Adrenal gland (tissue), 9 donors: ENCODE measurements at regions not wholly inside any gene's neighbourhood (a gene's known extent, or its start where the extent isn't known, plus 50 kb on each side); places are given as distances from the start of the nearest gene placed in this dataset.

Experiments used
- DNase-seq, 7 donors: peaks; one replicate each; pipeline ENCODE4 v3.0.0-alpha.2; 2019 to 2020
- H3K27ac ChIP-seq, 5 donors: fragments of 200-600 bp; sonication (generic) in 4 of 5; 1 replicate in 3 of 5; 2 replicates in 2 of 5; pipeline versions ENCODE4 v1.5.1 to v1.8.0; 2016 to 2020; ENCODE audit warnings: mild to moderate bottlenecking in 1 of 5
- H3K27me3 ChIP-seq: fragments of 200-600 bp; 2 replicates; pipeline ENCODE4 v1.8.0; 2021
- H3K36me3 ChIP-seq, 2 donors: fragments of 200-600 bp; replicated peaks in 1 of 2; 1 replicate in 1 of 2; 2 replicates in 1 of 2; pipeline versions ENCODE4 v1.5.1 to v1.8.0; 2018 to 2022
- H3K4me1 ChIP-seq, 2 donors: fragments of 200-600 bp; replicated peaks in 1 of 2; 1 replicate in 1 of 2; 2 replicates in 1 of 2; pipeline versions ENCODE4 v1.5.1 to v1.8.0; 2018 to 2021
- H3K4me3 ChIP-seq, 4 donors: fragments of 200-600 bp; sonication (generic) in 3 of 4; one replicate each; pipeline ENCODE4 v1.5.1; 2016 to 2018
- H3K9me3 ChIP-seq, 3 donors: fragments of 200-600 bp; sonication (generic) in 1 of 3; replicated peaks in 1 of 3; 1 replicate in 2 of 3; 2 replicates in 1 of 3; pipeline versions ENCODE4 v1.5.1 to v1.8.0; 2016 to 2021
- POLR2A ChIP-seq, 2 donors: fragments of 450-650 bp; IDR thresholded peaks; one replicate each; pipeline ENCODE4 v1.6.1; 2017; ENCODE audit warnings: antibody characterized with exemption in 2 of 2, mild to moderate bottlenecking in 2 of 2, moderate library complexity in 1 of 2
- WGBS, 4 donors: extraction: QIAGEN DNeasy Blood & Tissue Kit in 2 of 4; methylation state at CpG; one replicate each; pipeline versions ENCODE4 v1.1.5 to v1.1.7; 2013 to 2017; 5-methylcytosine and 5-hydroxymethylcytosine counted together
- intact Hi-C, 2 donors: fragments of 100-400 bp; cut with DNase I; formaldehyde crosslinking; loops; one replicate each; pipeline versions ENCODE4 v1.14.1 to v1.15.0; 2022 to 2023
- TF ChIP-seq, protein P1 (sequence below), 6 experiments: fragments of 450-650 bp in 4 of 6; fragments of 200-600 bp in 2 of 6; sonication (generic) in 1 of 6; IDR thresholded peaks; 1 replicate in 5 of 6; 2 replicates in 1 of 6; pipeline versions ENCODE4 v1.5.1 to v1.8.0; 2016 to 2021; ENCODE audit warnings: antibody characterized with exemption in 6 of 6, mild to moderate bottlenecking in 2 of 6, moderate library complexity in 1 of 6
- donor health status: healthy with polysubstance abuse.
- donor health status: Bipolar disorder and iron deficiency.
- donor health status: DM: yes; HTN: yes; CAD: no.
- donor health status: DM: no; HTN: no; CAD: no.
- donor health status: DM: no; HTN: no; CAD: no.

DNA sequence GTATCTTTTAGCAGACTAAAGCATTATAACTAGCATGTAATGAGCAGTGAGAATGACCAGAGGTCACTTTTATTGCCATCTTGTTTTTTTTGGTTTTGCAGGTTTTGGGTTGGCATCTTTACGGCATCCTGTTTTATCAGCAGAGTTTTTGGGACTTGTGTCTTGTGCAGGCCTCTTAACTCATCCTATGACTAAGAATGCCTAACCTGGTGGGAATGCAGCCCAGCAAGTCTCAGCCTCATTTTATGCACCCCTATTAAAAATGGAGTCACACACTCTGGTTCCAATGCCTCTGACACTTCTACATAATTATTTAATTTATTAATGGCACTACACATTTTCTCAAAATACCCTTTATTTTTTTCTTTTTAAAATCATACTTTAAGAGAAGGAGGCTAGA, 726.5 kb upstream of the RIOK2 start:
- intact Hi-C loops = no loop called here
- WGBS, 4 donors = 75 to 91% (median 85%) methylated on average over 1 of the region's 1 CpG
- Histone ChIP-seq H3K36me3 (no peaks in the 10 kb centered on the region), H3K27me3 (no peaks in the 10 kb centered on the region), H3K4me3 (no peak overlapping the region), H3K9me3 (peaks cover 0 to 9% (median 0%) of the 10 kb centered on the region in 3 donors), H3K27ac (no peak overlapping the region), H3K4me1 (no peaks in the 10 kb centered on the region)
- DNase-seq = no peak
- TF ChIP-seq, protein P1, sequence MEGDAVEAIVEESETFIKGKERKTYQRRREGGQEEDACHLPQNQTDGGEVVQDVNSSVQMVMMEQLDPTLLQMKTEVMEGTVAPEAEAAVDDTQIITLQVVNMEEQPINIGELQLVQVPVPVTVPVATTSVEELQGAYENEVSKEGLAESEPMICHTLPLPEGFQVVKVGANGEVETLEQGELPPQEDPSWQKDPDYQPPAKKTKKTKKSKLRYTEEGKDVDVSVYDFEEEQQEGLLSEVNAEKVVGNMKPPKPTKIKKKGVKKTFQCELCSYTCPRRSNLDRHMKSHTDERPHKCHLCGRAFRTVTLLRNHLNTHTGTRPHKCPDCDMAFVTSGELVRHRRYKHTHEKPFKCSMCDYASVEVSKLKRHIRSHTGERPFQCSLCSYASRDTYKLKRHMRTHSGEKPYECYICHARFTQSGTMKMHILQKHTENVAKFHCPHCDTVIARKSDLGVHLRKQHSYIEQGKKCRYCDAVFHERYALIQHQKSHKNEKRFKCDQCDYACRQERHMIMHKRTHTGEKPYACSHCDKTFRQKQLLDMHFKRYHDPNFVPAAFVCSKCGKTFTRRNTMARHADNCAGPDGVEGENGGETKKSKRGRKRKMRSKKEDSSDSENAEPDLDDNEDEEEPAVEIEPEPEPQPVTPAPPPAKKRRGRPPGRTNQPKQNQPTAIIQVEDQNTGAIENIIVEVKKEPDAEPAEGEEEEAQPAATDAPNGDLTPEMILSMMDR (IDR thresholded peaks at IDR 0.05) = no peak

DNA sequence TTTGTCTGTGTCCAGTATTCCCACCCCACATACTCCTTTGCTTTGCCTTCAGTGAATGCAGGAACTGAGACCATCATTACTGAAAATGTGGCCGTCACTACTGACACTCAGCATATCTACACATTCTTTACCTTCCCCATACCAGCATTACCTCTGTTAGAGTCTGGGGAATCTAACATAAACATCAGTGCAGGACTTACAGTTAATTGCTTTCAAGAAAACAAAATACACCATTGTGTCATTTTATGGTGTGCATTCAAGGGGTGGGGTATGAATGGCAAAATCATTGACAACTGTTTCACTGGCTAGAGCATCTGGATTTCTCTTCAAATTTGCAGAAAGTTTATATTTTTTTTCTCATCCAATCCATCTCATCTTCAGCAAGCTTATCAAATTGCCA, 731.4 kb upstream of the RIOK2 start:
- H3K27me3 ChIP-seq = no peaks in the 10 kb centered on the region
- DNase-seq = no peak
- H3K27ac ChIP-seq = no peak overlapping the region
- H3K9me3 ChIP-seq = no peaks in the 10 kb centered on the region
- intact Hi-C loops = no loop called here
- H3K4me3 ChIP-seq = no peak overlapping the region
- no peak for TF ChIP-seq POLR2A (IDR thresholded peaks at IDR 0.05)
- TF ChIP-seq, protein P1 (IDR thresholded peaks at IDR 0.05) = no peak
- no peaks in the 10 kb centered on the region for H3K4me1 ChIP-seq
- no peaks in the 10 kb centered on the region for H3K36me3 ChIP-seq
- 69 to 87% (median 77%) methylated on average over 1 of the region's 1 CpG for whole genome bisulfite sequencing, 4 donors

DNA sequence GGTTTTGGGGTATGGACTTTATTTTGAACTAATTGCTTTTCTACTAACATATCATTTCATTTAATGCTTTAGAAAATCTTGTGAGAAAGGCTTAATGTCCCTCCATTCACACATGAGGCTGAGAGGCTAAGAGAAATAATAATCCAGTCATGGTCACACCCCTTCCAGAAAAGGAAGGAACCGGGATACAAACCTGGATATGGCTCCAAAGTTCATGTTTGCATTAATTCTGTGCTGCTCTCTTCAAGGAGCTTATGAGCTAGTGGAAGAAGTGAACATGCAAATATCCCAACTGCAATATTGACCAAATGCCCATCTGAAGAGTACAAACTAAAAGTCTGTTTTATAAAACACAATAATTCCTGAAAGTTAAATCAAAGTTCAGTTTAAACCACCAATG, 732.1 kb upstream of the RIOK2 start:
- Histone ChIP-seq H3K4me3 (no peak overlapping the region), H3K4me1 (no peaks in the 10 kb centered on the region), H3K27me3 (no peaks in the 10 kb centered on the region), H3K27ac (no peak overlapping the region), H3K9me3 (no peaks in the 10 kb centered on the region), H3K36me3 (no peaks in the 10 kb centered on the region)
- no peak for DNase-seq
- WGBS, 4 donors = 62 to 77% (median 71%) methylated on average over 1 of the region's 1 CpG
- intact Hi-C loops = no loop called here
- TF ChIP-seq, protein P1 (IDR thresholded peaks at IDR 0.05) = no peak
- TF ChIP-seq POLR2A (IDR thresholded peaks at IDR 0.05) = no peak

DNA sequence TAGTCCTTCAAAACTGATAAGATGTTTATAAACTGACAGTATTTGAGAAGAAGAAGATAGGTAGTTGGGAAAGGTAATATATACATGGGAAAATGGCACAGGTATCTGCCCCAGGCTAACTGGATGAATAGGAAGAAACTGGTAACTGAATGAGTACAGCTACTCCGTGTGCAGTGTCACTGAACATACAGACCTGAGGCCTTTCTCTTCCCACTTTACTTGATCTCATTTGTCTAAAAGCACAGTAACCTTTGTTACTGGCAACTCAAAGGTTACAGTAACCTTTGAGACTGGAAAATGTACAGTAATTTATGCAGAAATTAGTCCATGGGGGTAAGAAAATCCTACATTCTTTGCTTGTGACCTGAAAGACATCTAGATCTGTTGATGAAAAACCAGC, 735.0 kb upstream of the RIOK2 start:
- Histone ChIP-seq H3K9me3 (no peaks in the 10 kb centered on the region), H3K27ac (no peak overlapping the region), H3K4me3 (no peak overlapping the region), H3K4me1 (no peaks in the 10 kb centered on the region), H3K36me3 (no peaks in the 10 kb centered on the region), H3K27me3 (no peaks in the 10 kb centered on the region)
- intact Hi-C loops = no loop called here
- DNase-seq = no peak
- TF ChIP-seq POLR2A (IDR thresholded peaks at IDR 0.05) = no peak
- TF ChIP-seq, protein P1 (IDR thresholded peaks at IDR 0.05) = no peak
- WGBS, 4 donors = 74 to 89% (median 78%) methylated on average over 1 of the region's 1 CpG
